SU-DHL-6 (cell line): ENCODE measurements at regions not wholly inside any gene's neighbourhood (a gene's known extent, or its start where the extent isn't known, plus 50 kb on each side); places are given as distances from the start of the nearest gene placed in this dataset.

Source experiments
- CTCF ChIP-seq: fragments of 200-600 bp; sonication (generic); IDR thresholded peaks from one replicate; pipeline ENCODE4 v1.5.1; 2017; ENCODE audit warnings: antibody characterized with exemption, mild to moderate bottlenecking, low read length, moderate library complexity; ENCODE audit not compliant: insufficient read depth, poor library complexity, severe bottlenecking
- EZH2phosphoT487 ChIP-seq: fragments of 200-600 bp; sonication (generic), shearing (Covaris generic); conservative IDR thresholded peaks from 2 replicates; pipeline ENCODE4 v1.6.1; 2018; ENCODE audit warnings: mild to moderate bottlenecking, antibody characterized with exemption, low read length, moderate library complexity, mixed read lengths

- TF ChIP-seq CTCF (no peak), EZH2phosphoT487 (no peak)
These were observed 218.4 kb upstream of the LINGO1 start for GRCh38 chr15:77851086-77851485.
